HepG2 (cell line): ENCODE measurements at regions not wholly inside any gene's neighbourhood (a gene's known extent, or its start where the extent isn't known, plus 50 kb on each side); places are given as distances from the start of the nearest gene placed in this dataset.

Experiments used
- ATAC-seq: fragments of 200-7000 bp; cut with Tn5 transposase; 3 replicates; pipeline ENCODE4 v1.9.1; 2020; ENCODE audit warnings: mild to moderate bottlenecking, moderate library complexity
- BruUV-seq: library from RNA; stranded (reverse); fragments of 400-500 nt; replicated peaks from 2 replicates; lab custom pipeline; 2021; lab: Mats Ljungman, UMichigan
- CTCF ChIA-PET: fragments of 300-600 bp; formaldehyde crosslinking; extraction: SDS; loops from one replicate; lab custom pipeline; 2021; ENCODE audit warnings: low total read pairs, inconsistent platforms, low intra/inter-chr PET ratio; lab: Yijun Ruan, JAX
- POLR2A ChIA-PET: fragments of 350-600 bp; sonication (Branson Sonifier 250); formaldehyde crosslinking; loops from one replicate; lab custom pipeline; 2020; ENCODE audit warnings: antibody characterized with exemption, inconsistent platforms; lab: Yijun Ruan, JAX
- DNase-seq: peaks from one replicate; pipeline ENCODE4 v3.0.0-alpha.2; 2015; ENCODE audit warnings: low spot score
- FAIRE-seq: peaks from 3 replicates; lab custom pipeline; 2011; peaks lifted over from hg19 to GRCh38; lab: Jason Lieb, UNC
- H2AFZ ChIP-seq: one replicate; pipeline ENCODE4 v1.6.1; 2011; ENCODE audit warnings: low read length, inconsistent platforms
- H3K27ac ChIP-seq: fragments of 300-600 bp; 3 replicates; pipeline ENCODE4 v1.8.0; 2011; ENCODE audit warnings: mixed run types, mild to moderate bottlenecking, mixed read lengths, low read length, inconsistent platforms; ENCODE audit not compliant: insufficient read depth; ENCODE audit errors: extremely low read length
- H3K27me3 ChIP-seq, 2 experiments: fragments of 200-600 bp in 1 of 2; 2 replicates in 1 of 2; 3 replicates in 1 of 2; pipeline versions ENCODE4 v1.6.0 to v1.8.0; 2011; ENCODE audit warnings: low read length in 2 of 2, mild to moderate bottlenecking in 2 of 2, moderate library complexity in 2 of 2, inconsistent platforms in 1 of 2; ENCODE audit not compliant: insufficient read depth in 2 of 2, control insufficient read depth in 1 of 2
- H3K36me3 ChIP-seq, 2 experiments: fragments of 200-600 bp in 1 of 2; replicated peaks in 1 of 2; 2 replicates in 1 of 2; 3 replicates in 1 of 2; pipeline versions ENCODE4 v1.5.1 to v1.8.0; 2011; ENCODE audit warnings: low read length in 2 of 2, inconsistent platforms in 1 of 2; ENCODE audit not compliant: insufficient read depth in 2 of 2, control insufficient read depth in 1 of 2
- H3K4me1 ChIP-seq: 2 replicates; pipeline ENCODE4 v1.5.1; 2012; ENCODE audit warnings: low read length, inconsistent platforms; ENCODE audit not compliant: insufficient read depth
- H3K4me2 ChIP-seq: 2 replicates; pipeline ENCODE4 v1.6.0; 2011; ENCODE audit warnings: low read depth, low read length, inconsistent platforms
- H3K4me3 ChIP-seq, 3 experiments: fragments of 200-600 bp in 1 of 3; sonication (generic), shearing (Covaris generic) in 1 of 3; replicated peaks in 1 of 3; 2 replicates each; pipeline ENCODE4 v1.5.1; 2011 to 2016; ENCODE audit warnings: low read length in 3 of 3, inconsistent platforms in 2 of 3, low read depth in 2 of 3, mild to moderate bottlenecking in 2 of 3, control low read depth in 1 of 3, mixed read lengths in 1 of 3; ENCODE audit not compliant: insufficient read depth in 1 of 3
- H3K79me2 ChIP-seq: one replicate; pipeline ENCODE4 v1.6.1; 2011; ENCODE audit warnings: low read length, inconsistent platforms; ENCODE audit not compliant: insufficient read depth
- H3K9ac ChIP-seq: 2 replicates; pipeline ENCODE4 v1.6.0; 2011; ENCODE audit warnings: mild to moderate bottlenecking, low read depth, low read length, inconsistent platforms; ENCODE audit not compliant: insufficient read depth
- H3K9me3 ChIP-seq: 2 replicates; pipeline ENCODE4 v1.5.1; 2012; ENCODE audit warnings: mild to moderate bottlenecking, low read length
- H4K20me1 ChIP-seq: 2 replicates; pipeline ENCODE4 v1.6.0; 2011; ENCODE audit warnings: inconsistent platforms, mild to moderate bottlenecking, low read length, moderate library complexity; ENCODE audit not compliant: insufficient read depth
- NFE2L2 ChIP-seq: fragments of 150-350 bp; IDR thresholded peaks from 2 replicates; pipeline ENCODE4 v1.6.1; 2014; ENCODE audit warnings: low read length
- ONECUT2 ChIP-seq: sonication (generic); formaldehyde crosslinking; IDR thresholded peaks from 2 replicates; pipeline ENCODE4 v1.4.0; 2020; ENCODE audit warnings: missing genetic modification reagents
- RAD51 ChIP-seq: fragments of 450-650 bp; IDR thresholded peaks from 2 replicates; pipeline ENCODE4 v1.6.1; 2016; ENCODE audit warnings: borderline replicate concordance
- SP4 ChIP-seq: sonication (generic); formaldehyde crosslinking; IDR thresholded peaks from 2 replicates; pipeline ENCODE4 v1.8.1; 2023; ENCODE audit warnings: mild to moderate bottlenecking, missing genetic modification reagents
- TIGD3 ChIP-seq: sonication (generic); formaldehyde crosslinking; IDR thresholded peaks from 2 replicates; pipeline ENCODE4 v1.5.1; 2020; ENCODE audit warnings: mild to moderate bottlenecking, missing genetic modification reagents, borderline replicate concordance
- TMF1 ChIP-seq: sonication (generic); formaldehyde crosslinking; IDR thresholded peaks from 2 replicates; pipeline ENCODE4 v1.8.1; 2022; ENCODE audit warnings: low read depth, missing genetic modification reagents
- TOPORS ChIP-seq: sonication (generic); formaldehyde crosslinking; IDR thresholded peaks from 2 replicates; pipeline ENCODE4 v1.8.0; 2023; ENCODE audit warnings: mild to moderate bottlenecking, missing genetic modification reagents
- ZEB1 ChIP-seq: IDR thresholded peaks from 2 replicates; pipeline ENCODE4 v1.6.1; 2012; ENCODE audit warnings: mild to moderate bottlenecking, low read depth, inconsistent platforms; ENCODE audit not compliant: insufficient replicate concordance
- ZHX2 ChIP-seq, 2 experiments: sonication (generic) in 1 of 2; formaldehyde crosslinking in 1 of 2; IDR thresholded peaks; 2 replicates each; pipeline versions ENCODE4 v1.6.1 to v1.9.0; 2014 to 2022; ENCODE audit warnings: antibody characterized with exemption in 1 of 2, borderline replicate concordance in 1 of 2, inconsistent platforms in 1 of 2, low read depth in 1 of 2, missing genetic modification reagents in 1 of 2
- ZNF224 ChIP-seq: sonication (generic); formaldehyde crosslinking; IDR thresholded peaks from 2 replicates; pipeline ENCODE4 v1.5.0; 2020; ENCODE audit warnings: mild to moderate bottlenecking, missing genetic modification reagents
- ZNF326 ChIP-seq: sonication (generic); formaldehyde crosslinking; IDR thresholded peaks from 2 replicates; pipeline ENCODE4 v1.4.0; 2020; ENCODE audit warnings: missing genetic modification reagents, borderline replicate concordance
- ZNF556 ChIP-seq: sonication (generic); formaldehyde crosslinking; IDR thresholded peaks from 2 replicates; pipeline ENCODE4 v1.4.0; 2020; ENCODE audit warnings: mild to moderate bottlenecking, missing genetic modification reagents, borderline replicate concordance
- ZNF792 ChIP-seq: IDR thresholded peaks from 2 replicates; pipeline ENCODE4 v1.6.1; 2016
- WGBS: methylation state at CpG from one replicate; pipeline ENCODE4 v1.1.6; 2017; ENCODE audit warnings: low lambda C conversion rate; 5-methylcytosine and 5-hydroxymethylcytosine counted together
- in situ Hi-C: cut with HindIII; loops from 2 replicates; pipeline ENCODE4 v1.10.0; 2017; ENCODE audit warnings: low pct_unique_long_range_greater_than_20kb; ENCODE audit not compliant: extremely low pct_ligation_motif_present
- intact Hi-C: fragments of 100-400 bp; cut with micrococcal nuclease; formaldehyde crosslinking; loops from one replicate; pipeline ENCODE4 v1.10.0; 2022; ENCODE audit not compliant: unreplicated experiment

DNA sequence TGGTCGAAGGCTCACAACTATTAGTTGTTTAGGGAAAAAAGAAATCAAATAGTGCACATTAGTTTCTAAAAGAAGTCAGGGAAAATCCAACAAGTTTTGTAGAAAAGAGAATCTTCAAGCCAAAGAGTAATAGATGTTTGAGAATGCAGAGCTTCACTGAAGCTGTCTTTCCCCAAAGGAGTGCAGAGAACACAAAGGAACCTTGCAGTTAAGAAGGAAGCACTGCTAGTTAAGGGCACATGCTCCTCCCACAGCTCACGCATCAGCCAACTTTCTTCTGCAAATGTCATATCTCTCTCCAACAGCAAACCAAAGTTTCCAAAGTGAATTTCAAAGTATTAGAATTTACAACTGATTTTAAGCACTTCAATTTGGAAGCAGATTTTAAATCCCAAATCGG lies 116.4 kb upstream of the FST start:
- H3K4me2 ChIP-seq, result no peak overlapping the region

More for the DNA sequence above, 116.4 kb upstream of the FST start:
- DNase-seq (no peak), FAIRE-seq (no peak), ATAC-seq (no peak)
- no TSS peak for BruUV-seq
- intact Hi-C loops, result no loop called here
- TF ChIP-seq ZEB1 (no peak), NFE2L2 (no peak), ZNF326 (CRISPR knock-in tag) (no peak), ZNF224 (no peak), ZHX2 (IDR thresholded peaks at IDR 0.05; ENCODE audit: low read depth) (no peak), ZHX2 (CRISPR knock-in tag; IDR thresholded peaks at IDR 0.05; ENCODE audit: borderline replicate concordance) (no peak), ZNF792 (CRISPR knock-in tag) (no peak), RAD51 (no peak), SP4 (CRISPR knock-in tag) (no peak), TMF1 (CRISPR knock-in tag) (no peak), TIGD3 (CRISPR knock-in tag) (no peak), TOPORS (no peak), ZNF556 (CRISPR knock-in tag) (no peak), ONECUT2 (no peak)
- in situ Hi-C loops, result no loop called here
- Histone ChIP-seq H3K9ac (no peak overlapping the region), H3K27me3 (no peaks in the 10 kb centered on the region), H3K36me3 (no peaks in the 10 kb centered on the region), H3K4me1 (peaks cover 16% of the 10 kb centered on the region), H3K27ac (no peak overlapping the region), H3K79me2 (no peaks in the 10 kb centered on the region), H4K20me1 (no peaks in the 10 kb centered on the region), H2AFZ (no peak overlapping the region), H3K9me3 (no peaks in the 10 kb centered on the region), H3K4me3 (no peak overlapping the region)
- ChIA-PET CTCF (no interaction called here), POLR2A (no interaction called here)
- 21% methylated on average over 3 of the region's 3 CpGs for WGBS
